ENCODE measurements at regions not wholly inside any gene's neighbourhood (a gene's known extent, or its start where the extent isn't known, plus 50 kb on each side); places are given as distances from the start of the nearest gene placed in this dataset.

DNA sequence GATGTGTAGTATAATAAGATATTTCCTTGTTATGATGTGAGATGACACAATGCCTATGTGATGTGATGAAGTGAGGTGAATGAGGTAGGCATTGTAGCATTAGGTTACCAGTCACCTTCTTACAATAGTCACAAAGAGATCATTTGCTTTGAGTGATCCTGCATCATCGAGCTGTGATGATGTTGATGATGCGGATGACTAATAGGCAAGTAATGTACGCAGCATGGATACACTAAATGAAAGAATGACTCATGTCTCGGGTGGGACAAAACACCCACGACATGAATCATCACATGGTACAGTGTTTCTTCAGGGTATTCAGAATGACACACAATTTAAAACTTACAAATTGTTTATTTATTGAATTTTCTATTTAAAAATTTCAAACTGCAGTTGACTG, 806.3 kb upstream of the GJE1 start:
- no peaks in the 10 kb centered on the region for H3K27me3 Mint-ChIP-seq (ENCODE audit: insufficient read depth)
- no peaks in the 10 kb centered on the region for H3K9me3 Mint-ChIP-seq
- no peak overlapping the region for H3K27ac Mint-ChIP-seq
- no peak for DNase-seq (ENCODE audit: low spot score)
- no peaks in the 10 kb centered on the region for H3K36me3 Mint-ChIP-seq (ENCODE audit: low read depth)
- intact Hi-C loops (cut with micrococcal nuclease) = loop anchor here (1.0 to 5.0 kb wide), 3 partner anchors 136 to 236 kb away; no protein-coding TSS in a partner anchor
- H3K4me1 Mint-ChIP-seq (ENCODE audit: low read depth) = peaks cover 11% of the 10 kb centered on the region
- H3K4me3 Mint-ChIP-seq = no peak overlapping the region

- Mint-ChIP-seq H3K27me3 (ENCODE audit: insufficient read depth) (no peaks in the 10 kb centered on the region), H3K9me3 (no peaks in the 10 kb centered on the region), H3K4me3 (no peak overlapping the region), H3K4me1 (ENCODE audit: low read depth) (peaks cover 6% of the 10 kb centered on the region), H3K36me3 (ENCODE audit: low read depth) (no peaks in the 10 kb centered on the region), H3K27ac (no peak overlapping the region)
- intact Hi-C loops (cut with micrococcal nuclease) = no loop called here
- DNase-seq (ENCODE audit: low spot score) = no peak
Observed at GRCh38 chr6:141321493-141322347, 811.0 kb upstream of the GJE1 start.

- Mint-ChIP-seq H3K4me3 (no peak overlapping the region), H3K27me3 (ENCODE audit: insufficient read depth) (no peaks in the 10 kb centered on the region), H3K9me3 (no peaks in the 10 kb centered on the region), H3K36me3 (ENCODE audit: low read depth) (no peaks in the 10 kb centered on the region), H3K4me1 (ENCODE audit: low read depth) (no peaks in the 10 kb centered on the region), H3K27ac (no peak overlapping the region)
- intact Hi-C loops (cut with micrococcal nuclease) = no loop called here
- DNase-seq (ENCODE audit: low spot score) = no peak
Observed at GRCh38 chr6:141316236-141316635, 816.5 kb upstream of the GJE1 start.

GRCh38 chr6:141313986-141314385, 818.7 kb upstream of the GJE1 start:
- Mint-ChIP-seq H3K27me3 (ENCODE audit: insufficient read depth) (no peaks in the 10 kb centered on the region), H3K4me1 (ENCODE audit: low read depth) (no peaks in the 10 kb centered on the region), H3K27ac (no peak overlapping the region), H3K9me3 (no peaks in the 10 kb centered on the region), H3K4me3 (no peak overlapping the region), H3K36me3 (ENCODE audit: low read depth) (no peaks in the 10 kb centered on the region)
- intact Hi-C loops (cut with micrococcal nuclease) = no loop called here
- DNase-seq (ENCODE audit: low spot score) = no peak

- Mint-ChIP-seq H3K9me3 (no peaks in the 10 kb centered on the region), H3K27me3 (ENCODE audit: insufficient read depth) (no peaks in the 10 kb centered on the region), H3K4me1 (ENCODE audit: low read depth) (no peaks in the 10 kb centered on the region), H3K27ac (no peak overlapping the region), H3K36me3 (ENCODE audit: low read depth) (no peaks in the 10 kb centered on the region), H3K4me3 (no peak overlapping the region)
- no peak for DNase-seq (ENCODE audit: low spot score)
- intact Hi-C loops (cut with micrococcal nuclease) = loop anchor here (1.0 kb wide), 1 partner anchor 253 kb away; no protein-coding TSS in a partner anchor
Observed at GRCh38 chr6:141309295-141309694, 823.4 kb upstream of the GJE1 start.

GRCh38 chr6:141307309-141307998, 825.3 kb upstream of the GJE1 start:
- H3K4me1 Mint-ChIP-seq (ENCODE audit: low read depth) = no peaks in the 10 kb centered on the region

GRCh38 chr6:141303907-141304306, 828.8 kb upstream of the GJE1 start:
- H3K36me3 Mint-ChIP-seq (ENCODE audit: low read depth) = no peaks in the 10 kb centered on the region

More at GRCh38 chr6:141307309-141307998, 825.3 kb upstream of the GJE1 start:
- intact Hi-C loops (cut with micrococcal nuclease) = no loop called here
- DNase-seq (ENCODE audit: low spot score) = no peak
- Mint-ChIP-seq H3K4me3 (no peak overlapping the region), H3K9me3 (no peaks in the 10 kb centered on the region), H3K27me3 (ENCODE audit: insufficient read depth) (no peaks in the 10 kb centered on the region), H3K27ac (no peak overlapping the region), H3K36me3 (ENCODE audit: low read depth) (no peaks in the 10 kb centered on the region)

GRCh38 chr6:141301779-141302178, 830.9 kb upstream of the GJE1 start:
- Mint-ChIP-seq H3K36me3 (ENCODE audit: low read depth) (no peaks in the 10 kb centered on the region), H3K27me3 (ENCODE audit: insufficient read depth) (no peaks in the 10 kb centered on the region), H3K4me1 (ENCODE audit: low read depth) (no peaks in the 10 kb centered on the region), H3K27ac (no peak overlapping the region), H3K4me3 (no peak overlapping the region), H3K9me3 (no peaks in the 10 kb centered on the region)
- no peak for DNase-seq (ENCODE audit: low spot score)
- intact Hi-C loops (cut with micrococcal nuclease) = no loop called here

More at GRCh38 chr6:141303907-141304306, 828.8 kb upstream of the GJE1 start:
- no peak for DNase-seq (ENCODE audit: low spot score)
- Mint-ChIP-seq H3K4me3 (no peak overlapping the region), H3K27ac (no peak overlapping the region), H3K9me3 (no peaks in the 10 kb centered on the region), H3K4me1 (ENCODE audit: low read depth) (no peaks in the 10 kb centered on the region), H3K27me3 (ENCODE audit: insufficient read depth) (no peaks in the 10 kb centered on the region)
- intact Hi-C loops (cut with micrococcal nuclease) = no loop called here

GRCh38 chr6:141290941-141291721, 841.6 kb upstream of the GJE1 start:
- H3K36me3 Mint-ChIP-seq (ENCODE audit: low read depth) = no peaks in the 10 kb centered on the region
- no peaks in the 10 kb centered on the region for H3K27me3 Mint-ChIP-seq (ENCODE audit: insufficient read depth)
- H3K27ac Mint-ChIP-seq = no peak overlapping the region
- H3K4me3 Mint-ChIP-seq = no peak overlapping the region
- DNase-seq (ENCODE audit: low spot score) = no peak
- H3K9me3 Mint-ChIP-seq = peaks cover 6% of the 10 kb centered on the region
- no peaks in the 10 kb centered on the region for H3K4me1 Mint-ChIP-seq (ENCODE audit: low read depth)
- intact Hi-C loops (cut with micrococcal nuclease) = no loop called here

DNA sequence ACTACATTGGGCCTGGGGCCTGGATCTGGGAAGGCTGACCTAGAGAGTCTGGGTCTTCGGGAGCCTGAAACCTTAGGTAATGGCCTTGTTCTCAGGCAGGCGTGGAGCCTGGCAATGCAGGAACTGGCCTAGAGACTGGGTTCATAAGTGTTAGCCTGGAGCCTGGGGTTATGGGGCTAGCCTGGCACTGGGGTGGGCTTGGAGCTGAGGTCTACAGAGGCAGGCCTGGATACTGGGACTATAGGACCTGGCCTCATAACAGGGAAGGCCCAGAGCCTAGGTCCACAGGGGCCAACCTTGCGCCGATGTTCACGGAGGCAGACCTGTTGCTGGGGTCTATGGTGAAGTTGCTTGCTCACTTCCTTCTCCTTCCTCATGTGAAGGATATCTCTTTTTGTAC, 843.8 kb upstream of the GJE1 start:
- no peak overlapping the region for H3K4me3 Mint-ChIP-seq
- intact Hi-C loops (cut with micrococcal nuclease) = no loop called here
- H3K27ac Mint-ChIP-seq = no peak overlapping the region
- H3K9me3 Mint-ChIP-seq = peaks cover 6% of the 10 kb centered on the region
- H3K36me3 Mint-ChIP-seq (ENCODE audit: low read depth) = no peaks in the 10 kb centered on the region
- no peaks in the 10 kb centered on the region for H3K4me1 Mint-ChIP-seq (ENCODE audit: low read depth)
- H3K27me3 Mint-ChIP-seq (ENCODE audit: insufficient read depth) = no peaks in the 10 kb centered on the region
- no peak for DNase-seq (ENCODE audit: low spot score)

GRCh38 chr6:141282263-141282662, 850.5 kb upstream of the GJE1 start:
- intact Hi-C loops (cut with micrococcal nuclease) = no loop called here
- Mint-ChIP-seq H3K36me3 (ENCODE audit: low read depth) (no peaks in the 10 kb centered on the region), H3K4me1 (ENCODE audit: low read depth) (no peaks in the 10 kb centered on the region), H3K27me3 (ENCODE audit: insufficient read depth) (peaks cover 2% of the 10 kb centered on the region), H3K27ac (no peak overlapping the region), H3K4me3 (no peak overlapping the region), H3K9me3 (no peaks in the 10 kb centered on the region)
- DNase-seq (ENCODE audit: low spot score) = no peak

DNA sequence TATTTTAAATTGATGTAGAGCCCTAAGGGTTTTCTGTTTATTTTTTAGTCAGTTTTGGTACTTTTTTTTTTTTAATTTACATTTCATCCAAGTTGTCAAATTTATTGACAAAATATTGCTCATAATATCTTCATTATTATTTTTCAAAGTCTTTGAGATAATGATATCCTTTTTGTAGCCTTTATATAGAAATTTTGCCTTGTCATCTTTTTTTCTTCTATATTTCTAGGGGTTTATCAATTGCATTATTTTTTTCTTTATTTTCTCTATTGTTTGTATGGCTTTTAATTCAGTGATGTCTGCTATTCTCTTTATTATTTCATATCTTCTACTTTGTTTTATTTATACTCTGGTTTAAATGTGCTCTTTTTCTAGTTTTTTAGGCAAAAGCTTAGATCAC, 863.0 kb upstream of the GJE1 start:
- Mint-ChIP-seq H3K27me3 (ENCODE audit: insufficient read depth) (no peaks in the 10 kb centered on the region), H3K9me3 (no peaks in the 10 kb centered on the region), H3K36me3 (ENCODE audit: low read depth) (no peaks in the 10 kb centered on the region), H3K27ac (no peak overlapping the region), H3K4me3 (no peak overlapping the region), H3K4me1 (ENCODE audit: low read depth) (no peaks in the 10 kb centered on the region)
- intact Hi-C loops (cut with micrococcal nuclease) = no loop called here
- DNase-seq (ENCODE audit: low spot score) = no peak

- Mint-ChIP-seq H3K9me3 (no peaks in the 10 kb centered on the region), H3K4me3 (no peak overlapping the region), H3K27ac (no peak overlapping the region), H3K36me3 (ENCODE audit: low read depth) (no peaks in the 10 kb centered on the region), H3K27me3 (ENCODE audit: insufficient read depth) (no peaks in the 10 kb centered on the region), H3K4me1 (ENCODE audit: low read depth) (no peaks in the 10 kb centered on the region)
- no peak for DNase-seq (ENCODE audit: low spot score)
- intact Hi-C loops (cut with micrococcal nuclease) = no loop called here
Observed at GRCh38 chr6:141267420-141267819, 865.3 kb upstream of the GJE1 start.

Data from activated T-helper 1 cell treated with anti-CD3 and anti-CD28 coated beads, Interleukin-12 subunit alpha, Interleukin-12 subunit beta, Interleukin-2, Interleukin-4 antibody, amounts not matched to agents 30 ng/mL and 10 ng/mL and 1 ng/mL, durations not matched to agents 14 hours and 24 hours and 36 hours (primary cell).